Heart left ventricle (tissue), 16 donors: ENCODE measurements at regions not wholly inside any gene's neighbourhood (a gene's known extent, or its start where the extent isn't known, plus 50 kb on each side); places are given as distances from the start of the nearest gene placed in this dataset.

Source experiments
- ATAC-seq, 4 donors: fragments of 200-7000 bp; cut with Tn5 transposase; one replicate each; pipeline ENCODE4 v1.9.1; 2020 to 2022; ENCODE audit warnings: moderate library complexity in 4 of 4, mild to moderate bottlenecking in 3 of 4, moderate number of reproducible peaks in 1 of 4
- DNase-seq, 5 donors: peaks; one replicate each; pipeline ENCODE4 v3.0.0-alpha.2; 2020
- H3K27ac ChIP-seq, 12 donors: fragments of 200-600 bp; sonication (generic) in 4 of 12; one replicate each; pipeline versions ENCODE4 v1.5.0 to v1.8.0; 2016 to 2022; ENCODE audit warnings: mild to moderate bottlenecking in 2 of 12
- H3K27me3 ChIP-seq, 9 donors: fragments of 200-600 bp; sonication (generic) in 2 of 9; one replicate each; pipeline versions ENCODE4 v1.5.1 to v1.8.0; 2016 to 2022; ENCODE audit warnings: mild to moderate bottlenecking in 3 of 9
- H3K36me3 ChIP-seq, 9 donors: fragments of 200-600 bp; sonication (generic) in 2 of 9; one replicate each; pipeline versions ENCODE4 v1.5.0 to v1.8.0; 2018 to 2022; ENCODE audit warnings: mild to moderate bottlenecking in 2 of 9
- H3K4me1 ChIP-seq, 12 donors: fragments of 200-600 bp; sonication (generic) in 4 of 12; one replicate each; pipeline versions ENCODE4 v1.5.0 to v1.8.0; 2016 to 2022; ENCODE audit warnings: mild to moderate bottlenecking in 3 of 12
- H3K4me3 ChIP-seq, 12 donors: fragments of 200-600 bp; sonication (generic) in 4 of 12; one replicate each; pipeline versions ENCODE4 v1.5.0 to v1.8.0; 2017 to 2022; ENCODE audit warnings: mild to moderate bottlenecking in 9 of 12, moderate library complexity in 4 of 12
- H3K9me3 ChIP-seq, 12 donors: fragments of 200-600 bp; sonication (generic) in 4 of 12; one replicate each; pipeline versions ENCODE4 v1.5.0 to v1.8.0; 2016 to 2022; ENCODE audit warnings: mild to moderate bottlenecking in 1 of 12
- CTCF ChIP-seq, 12 donors: fragments of 200-600 bp; sonication (generic) in 4 of 12; IDR thresholded peaks; one replicate each; pipeline versions ENCODE4 v1.5.0 to v1.8.0; 2018 to 2022; ENCODE audit warnings: antibody characterized with exemption in 12 of 12, mild to moderate bottlenecking in 5 of 12
- POLR2A ChIP-seq, 2 donors: fragments of 450-650 bp; IDR thresholded peaks; one replicate each; pipeline ENCODE4 v1.6.1; 2017; ENCODE audit warnings: antibody characterized with exemption in 2 of 2, mild to moderate bottlenecking in 2 of 2, moderate library complexity in 2 of 2
- WGBS, 4 donors: extraction: QIAGEN DNeasy Blood & Tissue Kit in 2 of 4; methylation state at CpG; one replicate each; pipeline versions ENCODE4 v1.1.5 to v1.1.7; 2013 to 2018; 5-methylcytosine and 5-hydroxymethylcytosine counted together
- intact Hi-C, 10 donors: fragments of 100-400 bp; cut with DNase I; formaldehyde crosslinking; loops; one replicate each; pipeline versions ENCODE4 v1.11.1 to v1.14.2; 2022
- donor health status: ischemic (EF 13 %, LVEDD 7.1; RV severe dilation, severe dysfunction).
- donor health status: healthy with polysubstance abuse.
- donor health status: DM: no; HTN: yes; CAD: no.
- donor health status: DM: no; HTN: no; CAD: no.
- donor health status: ischemic (EF 25% LVEDD 6.9; RV normal size, moderate dysfunction).
- donor health status: ischemic (EF 25% LVEDD 5.7; RV mildly dilated, moderate dysfunction).
- donor health status: healthy.
- donor health status: DM: yes; HTN: yes; CAD: no.
- donor health status: ischemic (EF 35%, LVEDD 5.7; RV mildly dilated, moderate dysfunction).
- donor health status: nonischemic (EF 11% LVEDD 7.7; RV severe dilation, severe dysfunction).
- donor health status: DM: yes; HTN: yes; CAD: no.
- donor health status: PGD.
- donor health status: ischemic (EF 29% LVEDD 5.4; RV normal size, mild dysfunction).
- donor health status: nonischemic (EF 23%, LVEDD 6.1; RV moderate dilation, normal function).

DNA sequence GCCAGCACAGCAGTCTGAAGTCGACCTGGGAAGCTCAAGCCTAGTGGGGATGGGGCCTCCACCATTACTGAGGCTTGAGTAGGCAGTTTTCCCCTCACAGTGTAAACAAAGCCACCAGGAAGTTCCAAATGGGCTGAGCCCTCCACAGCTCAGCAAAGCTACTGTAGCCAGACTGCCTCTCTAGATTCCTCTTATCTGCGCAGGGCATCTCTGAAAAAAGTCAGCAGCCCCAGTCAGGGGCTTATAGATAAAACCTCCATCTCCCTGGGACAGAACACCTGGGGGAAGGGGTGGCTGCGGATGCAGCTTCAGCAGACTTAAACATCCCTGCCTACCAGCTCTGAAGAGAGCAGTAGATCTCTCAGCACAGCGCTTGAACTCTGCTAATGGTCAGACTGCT, 218.4 kb upstream of the VRK2 start:
- WGBS, 4 donors = 49 to 72% (median 69%) methylated on average over 3 to 4 of the region's 4 CpGs
- H3K4me3 ChIP-seq = no peak overlapping the region
- H3K36me3 ChIP-seq = no peaks in the 10 kb centered on the region
- ATAC-seq (no peak), DNase-seq (no peak)
- no peak overlapping the region for H3K27ac ChIP-seq
- TF ChIP-seq CTCF (IDR thresholded peaks at IDR 0.05) (no peak), POLR2A (IDR thresholded peaks at IDR 0.05) (no peak)
- H3K4me1 ChIP-seq = no peaks in the 10 kb centered on the region
- intact Hi-C loops = no loop called here
- H3K27me3 ChIP-seq = no peaks in the 10 kb centered on the region
- peaks cover 0 to 71% (median 8%) of the 10 kb centered on the region in 12 donors for H3K9me3 ChIP-seq

DNA sequence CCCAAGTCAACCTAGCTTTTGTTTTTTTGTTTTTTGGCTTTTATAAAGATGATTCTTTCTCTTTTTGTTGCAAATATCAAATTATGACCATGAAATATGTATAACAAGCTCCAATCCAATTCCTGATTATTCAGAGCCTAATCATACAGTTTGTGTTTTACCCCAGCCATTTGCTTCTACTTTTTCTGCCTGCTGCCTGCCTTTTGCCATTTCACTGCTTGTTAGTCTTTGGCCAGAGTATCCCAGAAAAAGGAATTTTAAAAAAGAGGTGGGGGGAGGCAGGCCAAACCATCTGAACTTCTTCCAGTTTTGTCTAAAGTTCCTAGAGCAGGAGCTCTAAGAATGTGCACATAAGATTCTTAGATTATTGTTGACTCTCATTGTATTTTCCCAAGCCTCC, 211.9 kb upstream of the VRK2 start:
- DNase-seq (no peak), ATAC-seq (no peak)
- H3K9me3 ChIP-seq = peaks cover 0 to 27% (median 0%) of the 10 kb centered on the region in 12 donors
- H3K36me3 ChIP-seq = no peaks in the 10 kb centered on the region
- no peaks in the 10 kb centered on the region for H3K27me3 ChIP-seq
- H3K4me3 ChIP-seq = no peak overlapping the region
- no peak for TF ChIP-seq POLR2A (IDR thresholded peaks at IDR 0.05)
- TF ChIP-seq CTCF (IDR thresholded peaks at IDR 0.05) = no peak
- no peaks in the 10 kb centered on the region for H3K4me1 ChIP-seq
- intact Hi-C loops = no loop called here
- H3K27ac ChIP-seq = no peak overlapping the region

- 88 to 97% (median 94%) methylated on average over 1 of the region's 1 CpG for WGBS, 4 donors
- no peak for DNase-seq
These were observed 204.1 kb upstream of the VRK2 start for GRCh38 chr2:57842531-57842930.

GRCh38 chr2:57843158-57843557, 203.4 kb upstream of the VRK2 start:
- WGBS, 4 donors = 70 to 80% (median 77%) methylated on average over 3 of the region's 3 CpGs
- peaks cover 0 to 12% (median 0%) of the 10 kb centered on the region in 12 donors for H3K9me3 ChIP-seq
- no peak for DNase-seq
- TF ChIP-seq CTCF (IDR thresholded peaks at IDR 0.05) (no peak), POLR2A (IDR thresholded peaks at IDR 0.05) (no peak)
- H3K36me3 ChIP-seq = no peaks in the 10 kb centered on the region
- no peaks in the 10 kb centered on the region for H3K4me1 ChIP-seq
- ATAC-seq = no peak
- H3K27ac ChIP-seq = no peak overlapping the region
- intact Hi-C loops = no loop called here
- no peaks in the 10 kb centered on the region for H3K27me3 ChIP-seq
- H3K4me3 ChIP-seq = no peak overlapping the region

More at GRCh38 chr2:57842531-57842930, 204.1 kb upstream of the VRK2 start:
- intact Hi-C loops = no loop called here
- H3K27ac ChIP-seq = no peak overlapping the region
- H3K4me1 ChIP-seq = no peaks in the 10 kb centered on the region
- H3K27me3 ChIP-seq = no peaks in the 10 kb centered on the region
- no peaks in the 10 kb centered on the region for H3K36me3 ChIP-seq
- no peak overlapping the region for H3K4me3 ChIP-seq
- TF ChIP-seq POLR2A (IDR thresholded peaks at IDR 0.05) (no peak), CTCF (IDR thresholded peaks at IDR 0.05) (no peak)
- no peak for ATAC-seq
- peaks cover 0 to 9% (median 0%) of the 10 kb centered on the region in 12 donors for H3K9me3 ChIP-seq
